Activated CD4-positive, alpha-beta T cell treated with anti-CD3 and anti-CD28 coated beads for 24 hours (primary cell): ENCODE measurements at regions not wholly inside any gene's neighbourhood (a gene's known extent, or its start where the extent isn't known, plus 50 kb on each side); places are given as distances from the start of the nearest gene placed in this dataset.

Experiments
- DNase-seq, 2 donors: peaks; one replicate each; pipeline ENCODE4 v3.0.0-alpha.2; 2020; ENCODE audit warnings: low read depth in 2 of 2

GRCh38 chr2:236317938-236318396 lies 53.8 kb upstream of the ASB18 start:
- no peak for DNase-seq

DNA sequence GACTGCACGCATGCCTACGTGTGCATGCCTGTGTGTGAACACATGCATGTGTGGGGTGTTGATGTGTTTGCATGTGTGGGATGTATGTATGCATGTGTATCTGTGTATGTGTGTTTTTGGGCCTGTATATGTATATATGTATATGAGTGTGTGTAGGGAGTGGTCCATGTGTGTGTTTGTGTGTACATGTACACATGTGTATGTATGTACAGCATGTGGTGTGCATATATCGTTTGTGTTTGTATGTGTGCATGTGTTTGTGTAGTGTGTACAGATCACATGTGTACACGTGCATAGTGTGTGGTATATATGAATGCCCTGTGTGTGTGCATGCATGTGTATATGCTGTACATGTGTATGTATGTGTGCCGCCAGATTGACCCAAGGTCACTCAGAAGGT lies 54.2 kb upstream of the ASB18 start:
- DNase-seq, result no peak

DNA sequence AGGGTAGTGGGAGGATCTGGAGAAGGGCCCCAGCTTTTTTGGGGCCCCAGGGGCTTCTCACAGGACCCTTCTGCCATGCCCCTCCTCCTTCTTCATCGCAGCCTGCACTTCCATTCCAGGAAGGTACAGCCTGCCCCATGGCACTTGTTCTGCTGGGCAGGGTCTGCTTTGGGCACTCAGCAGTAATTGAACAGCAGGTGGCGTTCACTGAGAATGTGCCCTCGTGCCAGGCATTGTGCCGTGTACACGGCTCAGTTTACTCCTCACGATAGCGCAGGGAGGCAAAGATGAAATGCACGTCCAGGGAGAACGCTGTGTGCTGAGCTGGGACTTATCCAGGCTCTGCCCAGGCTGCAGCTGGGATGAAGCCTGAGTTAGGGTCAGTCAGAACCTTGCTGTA lies 54.8 kb upstream of the ASB18 start:
- no peak for DNase-seq

DNA sequence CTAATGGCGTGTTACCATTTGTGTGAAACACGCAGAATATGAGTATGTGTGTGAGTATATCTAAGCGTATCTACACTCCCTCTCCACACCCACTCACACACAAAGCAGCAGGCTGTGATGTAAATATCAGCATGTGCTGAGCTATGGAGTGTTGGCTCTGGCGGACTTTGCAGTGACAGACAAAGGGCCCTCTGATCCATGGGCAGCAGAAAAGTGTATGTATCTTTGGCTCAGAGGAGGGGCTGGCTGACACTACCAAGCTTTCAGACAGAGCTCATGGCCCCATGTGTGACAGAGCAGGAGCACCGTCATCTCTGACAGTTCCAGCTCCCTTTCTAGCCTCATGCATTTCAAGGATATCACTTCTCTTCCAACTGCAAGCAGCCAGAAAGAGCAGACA lies 57.2 kb upstream of the ASB18 start:
- no peak for DNase-seq

DNA sequence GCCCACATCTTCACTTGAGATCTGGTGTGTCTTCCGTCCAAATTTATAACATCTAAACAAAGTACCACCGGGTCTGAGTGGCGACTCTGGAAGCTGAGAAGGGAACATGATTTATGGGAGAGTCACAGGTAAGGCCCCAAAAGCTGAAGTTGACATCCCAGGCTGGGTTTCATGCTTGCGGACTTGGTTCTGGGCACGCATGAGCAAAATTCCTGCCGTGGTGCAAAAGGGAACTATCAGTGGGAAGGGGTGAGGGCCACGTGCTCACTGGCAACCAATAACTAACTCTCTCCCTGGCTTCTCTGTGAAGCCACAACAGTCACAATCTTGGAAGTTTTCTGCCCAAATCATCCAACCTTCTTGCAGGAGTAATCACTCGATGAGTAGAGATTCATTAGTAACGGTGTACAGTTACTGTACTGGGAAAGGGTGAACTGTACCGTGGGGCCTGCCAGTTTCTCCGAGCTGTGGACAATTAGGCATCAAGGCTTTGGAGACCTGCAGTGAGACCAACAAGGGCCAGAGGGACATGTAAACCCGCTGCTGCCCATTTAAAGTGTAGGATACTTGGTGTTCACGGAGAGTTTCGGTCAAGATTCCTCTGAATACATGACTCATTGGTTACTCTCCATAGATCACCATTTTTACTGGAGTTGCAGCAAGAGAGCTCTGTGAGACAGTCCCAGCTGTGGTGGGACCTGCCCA lies 69.4 kb upstream of the ASB18 start:
- no peak for DNase-seq

GRCh38 chr2:236334122-236334876 lies 70.1 kb upstream of the ASB18 start:
- no peak for DNase-seq

DNA sequence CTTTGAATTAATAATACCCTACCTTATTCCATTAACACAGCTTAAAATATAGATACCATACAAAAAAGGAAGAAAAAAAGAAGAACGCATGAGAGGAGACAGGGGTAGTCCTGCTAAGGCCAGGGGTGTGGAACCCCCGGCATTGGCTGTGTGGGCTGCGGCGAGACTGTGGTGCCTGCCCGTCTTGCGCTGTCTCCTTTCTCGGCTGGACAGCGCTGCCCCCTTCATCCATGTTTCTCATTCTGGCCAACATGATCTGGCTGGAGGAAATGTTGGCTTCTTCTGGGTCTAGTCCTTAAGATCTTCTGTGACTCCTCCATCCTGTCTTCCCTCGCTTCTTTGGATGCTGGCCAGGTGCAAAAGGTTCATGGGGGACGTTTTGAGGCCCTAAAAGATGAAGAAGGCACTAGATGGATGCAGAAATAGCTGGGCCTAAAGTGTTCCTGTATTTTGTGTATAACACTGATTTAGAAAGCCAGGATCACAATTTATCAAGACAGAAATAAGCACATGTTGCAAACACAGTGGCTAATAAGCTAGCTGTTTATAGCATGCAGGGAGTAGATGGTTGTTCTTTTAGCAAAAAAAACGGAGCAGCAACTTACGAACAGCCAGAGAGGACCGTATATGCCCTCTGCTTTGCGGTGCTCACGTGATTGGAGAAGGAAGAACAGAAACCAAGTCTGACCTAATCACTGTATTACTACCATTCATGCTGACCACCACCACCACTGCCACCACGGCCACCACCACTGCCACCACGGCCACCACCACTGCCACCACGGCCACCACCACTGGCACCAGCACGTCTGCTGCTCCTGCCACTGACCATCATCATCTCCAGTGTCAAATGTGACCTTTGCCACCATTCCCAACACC lies 71.7 kb upstream of the ASB18 start:
- DNase-seq, result no peak

DNA sequence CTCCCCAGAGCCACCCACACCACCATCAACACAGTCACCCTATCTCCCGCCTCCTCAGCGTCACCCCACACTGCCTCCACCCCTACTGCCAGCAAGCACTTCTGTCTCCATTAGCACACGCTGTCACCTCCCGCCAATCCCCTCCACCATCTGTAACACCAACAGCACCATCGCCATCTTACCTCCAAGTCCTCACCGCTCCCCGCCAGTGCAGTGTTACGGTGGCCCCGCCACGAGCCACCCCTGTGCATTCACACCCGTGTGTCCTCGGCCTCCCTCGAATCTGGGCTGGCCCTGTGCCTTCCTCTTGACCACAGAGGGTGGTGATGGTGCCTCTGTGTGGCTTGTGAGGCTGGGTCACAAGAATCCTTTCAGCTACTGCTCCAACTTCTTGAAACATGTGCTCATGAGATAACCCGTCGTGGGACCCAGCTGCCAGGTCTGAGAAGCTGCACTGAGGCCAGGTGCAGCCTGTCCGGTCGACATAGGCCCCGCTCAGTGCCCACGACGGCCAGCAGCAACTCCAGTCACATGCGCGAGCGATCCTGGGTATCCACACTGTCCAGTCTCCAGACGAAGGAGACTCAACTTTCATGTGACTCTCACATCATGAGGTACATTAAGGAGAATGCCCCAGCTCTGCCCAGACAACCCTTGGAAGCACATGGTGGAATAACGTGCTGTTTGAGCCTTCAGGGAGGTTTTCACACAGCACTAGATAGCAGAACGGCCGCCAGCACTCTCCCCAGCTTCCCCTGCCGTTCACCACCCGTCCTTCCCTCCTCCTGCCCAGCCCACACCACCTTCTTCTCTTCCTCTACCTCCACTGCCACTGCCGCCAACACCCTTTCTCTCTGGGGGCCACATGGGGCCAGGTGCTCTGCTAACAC lies 72.6 kb upstream of the ASB18 start:
- no peak for DNase-seq

DNA sequence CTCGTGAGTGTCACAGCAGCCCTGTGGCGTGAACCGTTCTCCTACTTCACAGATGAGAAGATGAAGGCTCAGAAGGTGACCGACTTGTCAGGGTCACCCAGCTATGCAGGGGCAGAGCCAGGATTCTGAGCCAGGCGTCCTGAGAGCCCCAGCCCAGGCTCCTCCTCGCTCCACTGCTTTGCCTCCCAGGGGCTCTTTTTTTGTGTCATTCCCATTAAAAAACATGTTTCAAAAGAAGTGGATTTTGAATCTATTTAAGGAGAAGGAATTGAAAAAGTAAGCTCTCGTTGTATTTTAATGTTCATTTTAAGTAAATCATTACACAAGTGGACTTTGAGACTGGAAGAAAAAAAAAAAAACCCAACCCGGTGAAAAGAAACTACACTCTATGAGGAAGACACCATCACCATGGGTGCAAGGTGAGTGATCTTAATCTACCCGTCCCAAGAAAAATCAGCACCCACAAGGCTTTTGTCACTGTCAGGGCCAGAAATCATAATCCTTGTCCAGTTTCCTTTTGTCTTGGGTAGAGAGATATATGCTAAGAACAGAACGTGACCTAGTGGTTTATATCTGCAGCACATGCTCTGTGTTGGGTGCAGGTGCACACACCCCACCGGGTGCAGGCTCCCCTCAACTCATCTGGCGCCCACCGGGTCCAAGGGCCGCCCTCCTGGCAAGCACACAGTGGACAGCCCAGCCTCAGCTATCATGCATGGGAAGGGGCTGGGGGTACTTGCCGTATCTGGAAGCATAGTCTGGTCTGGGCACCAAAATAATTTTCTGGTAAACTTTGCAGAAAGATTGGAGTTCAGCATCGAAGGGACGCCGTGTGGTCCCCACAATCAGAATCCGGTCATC lies 73.5 kb upstream of the ASB18 start:
- no peak for DNase-seq

DNA sequence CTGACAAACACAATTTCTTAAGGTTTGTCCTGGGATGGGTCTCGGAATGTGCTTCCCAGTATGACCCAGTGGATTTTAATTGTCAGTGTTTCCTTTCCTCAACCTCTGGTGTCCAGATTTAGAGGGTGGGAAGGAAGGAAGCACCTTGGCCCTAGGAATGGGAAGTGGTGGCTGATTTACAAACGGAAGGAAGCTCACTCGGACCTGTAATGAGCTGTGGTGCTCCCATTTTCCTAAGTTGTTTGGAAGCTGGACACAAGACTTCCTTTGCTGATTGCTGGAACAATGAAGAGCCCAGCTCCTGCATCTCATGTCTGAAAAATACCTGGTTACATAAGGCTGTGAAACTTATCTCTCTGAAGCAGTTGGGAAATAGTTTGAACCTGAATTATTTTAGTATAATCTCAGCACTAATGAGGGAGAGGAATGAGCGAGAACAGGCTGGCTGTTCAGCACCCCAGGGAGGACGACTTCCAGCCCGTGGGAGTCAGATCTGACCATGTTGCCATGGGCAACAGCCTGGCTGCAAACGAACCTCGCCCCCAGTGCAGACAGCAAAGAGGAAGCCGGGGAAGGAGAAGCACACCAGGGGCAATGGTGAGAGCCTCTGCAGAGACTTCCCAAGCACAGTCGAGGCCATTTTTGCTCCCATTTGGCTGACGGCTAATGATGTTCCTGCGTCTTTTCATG lies 74.4 kb upstream of the ASB18 start:
- DNase-seq, result no peak

DNA sequence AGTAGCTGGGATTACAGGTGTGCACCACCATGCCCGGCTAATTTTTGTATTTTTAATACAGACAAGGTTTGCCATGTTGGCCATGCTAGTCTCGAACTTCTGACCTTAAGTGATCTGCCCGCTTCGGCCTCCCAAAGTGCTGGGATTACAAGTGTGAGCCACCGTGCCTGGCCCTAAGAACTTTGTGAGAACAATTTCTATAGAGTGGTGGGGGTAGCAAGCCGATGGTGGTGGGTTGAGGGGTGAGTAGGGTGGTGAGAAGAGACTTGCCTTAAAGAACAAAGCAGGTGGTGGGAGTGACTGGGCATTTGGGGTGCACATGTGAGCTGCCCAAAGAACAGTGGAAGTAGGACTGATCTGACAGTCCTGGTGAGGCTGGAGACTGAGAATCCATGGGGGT lies 76.0 kb upstream of the ASB18 start:
- no peak for DNase-seq

DNA sequence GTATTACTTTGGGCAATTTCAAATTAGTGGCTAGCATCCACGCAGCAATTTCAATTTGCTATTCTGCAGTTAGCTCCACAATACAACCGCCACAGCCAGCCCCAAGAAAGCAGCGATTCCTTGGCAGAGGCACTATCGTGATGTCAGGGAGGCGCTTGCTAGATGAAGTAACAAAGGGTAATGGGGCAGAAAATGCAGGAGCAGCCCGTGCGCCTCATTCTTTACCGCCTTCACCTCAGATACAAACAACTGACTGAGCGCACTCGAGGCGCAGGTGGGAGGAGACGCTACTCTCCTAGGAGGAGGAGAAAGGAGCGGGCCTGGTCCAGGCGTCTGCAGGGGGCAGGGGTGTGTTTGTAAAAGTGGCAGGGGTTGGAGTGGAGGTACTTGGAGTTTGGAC lies 76.9 kb upstream of the ASB18 start:
- DNase-seq, result no peak

- no peak for DNase-seq
These were observed 77.5 kb upstream of the ASB18 start for GRCh38 chr2:236341721-236342120.

DNA sequence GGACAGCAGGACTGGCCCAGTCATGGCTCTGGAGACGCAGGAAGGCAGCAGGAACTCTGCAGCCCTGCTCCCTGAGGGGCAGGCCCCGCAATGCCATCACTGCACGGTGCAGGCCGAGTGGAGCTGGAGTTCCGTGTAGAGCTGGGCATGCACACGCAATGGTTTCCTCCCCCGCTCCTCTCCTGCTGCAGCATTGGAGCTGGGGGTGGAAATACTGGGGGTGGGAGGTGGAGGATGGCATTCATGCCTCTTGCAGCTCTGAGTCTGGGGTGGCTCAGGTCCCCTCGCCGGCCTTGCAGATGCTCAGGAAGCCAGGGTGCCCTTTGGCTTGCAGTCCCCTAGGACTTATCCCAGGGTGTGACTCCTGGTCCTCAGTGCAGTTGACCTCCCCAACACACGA lies 78.3 kb upstream of the ASB18 start:
- no peak for DNase-seq

DNA sequence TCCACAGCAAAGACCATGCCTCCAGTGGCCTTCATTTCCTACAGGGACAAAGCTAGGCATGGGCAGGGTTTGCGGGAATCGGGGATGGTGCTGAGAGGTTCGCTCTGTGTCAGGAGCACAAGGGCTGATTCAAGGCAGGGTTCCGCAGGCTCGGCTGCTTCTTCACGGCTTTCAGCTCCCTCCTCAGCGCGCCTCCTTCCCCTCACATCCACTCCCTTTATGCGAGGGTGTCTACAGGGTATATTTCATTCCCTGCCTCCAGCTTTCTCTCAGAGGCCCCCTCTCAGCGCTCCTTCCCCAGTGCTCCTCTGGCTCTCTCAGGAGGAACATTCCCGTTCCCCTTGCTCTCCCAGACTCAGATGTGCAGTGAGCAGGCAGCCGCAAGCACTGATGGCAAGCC lies 78.7 kb upstream of the ASB18 start:
- DNase-seq, result no peak

DNA sequence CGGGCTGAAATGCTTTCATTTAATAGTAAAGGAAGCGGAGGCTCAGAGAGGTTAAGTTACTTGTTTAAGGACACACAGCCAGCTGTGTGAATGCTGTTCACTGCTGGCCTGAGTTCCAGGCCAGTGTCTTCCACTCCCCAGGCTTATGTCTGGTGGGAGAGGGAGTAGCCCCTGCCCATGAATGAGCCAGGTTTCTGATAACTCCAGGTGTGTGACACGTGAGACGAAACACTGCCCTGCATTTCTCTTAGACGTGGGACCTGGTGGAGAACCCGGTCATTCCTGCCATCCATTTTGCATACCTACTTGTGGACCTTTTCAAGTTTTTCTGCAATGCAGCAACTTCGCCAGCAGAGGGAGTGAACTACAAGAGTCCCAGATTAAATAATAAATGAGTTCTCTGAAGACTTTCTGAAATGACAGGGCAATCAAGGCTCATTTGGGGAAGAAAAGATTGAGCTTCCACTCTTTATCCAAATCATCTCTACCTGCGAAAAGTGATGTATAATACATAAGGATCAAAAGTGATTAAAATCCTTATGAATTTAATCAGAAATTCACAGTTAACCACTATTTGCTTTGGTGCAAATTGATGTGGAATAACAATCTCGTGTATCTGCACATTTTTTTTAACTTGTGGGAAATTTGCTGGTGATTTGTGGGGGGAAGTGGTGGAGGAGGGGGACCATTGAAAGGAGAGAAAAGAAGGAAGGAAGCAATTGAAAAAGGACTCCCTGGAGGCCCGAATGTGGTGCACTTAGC lies 79.4 kb upstream of the ASB18 start:
- peak; percentile 23 to 25 for DNase-seq

DNA sequence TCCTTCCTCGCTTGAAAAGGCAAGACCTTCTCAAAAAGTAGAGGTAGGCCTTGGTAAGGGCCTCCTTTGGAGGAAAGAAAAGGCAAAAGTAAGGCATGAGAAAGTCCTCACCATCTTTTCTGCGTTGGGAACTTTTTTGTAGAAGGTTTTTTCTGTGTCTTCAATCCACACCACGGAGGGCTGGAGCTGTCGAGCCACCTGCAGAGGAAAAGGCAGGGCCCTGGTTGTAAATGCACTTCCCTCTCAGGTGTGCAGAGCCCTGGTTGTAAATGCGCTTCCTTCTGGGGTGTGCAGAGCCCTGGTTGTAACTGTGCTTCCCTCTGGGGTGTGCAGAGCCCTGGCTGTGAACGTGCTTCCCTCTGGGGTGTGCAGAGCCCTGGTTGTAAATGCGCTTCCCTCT lies 80.2 kb upstream of the ASB18 start:
- DNase-seq, result no peak

- no peak for DNase-seq
These were observed 81.0 kb upstream of the ASB18 start for GRCh38 chr2:236345081-236345714.

DNA sequence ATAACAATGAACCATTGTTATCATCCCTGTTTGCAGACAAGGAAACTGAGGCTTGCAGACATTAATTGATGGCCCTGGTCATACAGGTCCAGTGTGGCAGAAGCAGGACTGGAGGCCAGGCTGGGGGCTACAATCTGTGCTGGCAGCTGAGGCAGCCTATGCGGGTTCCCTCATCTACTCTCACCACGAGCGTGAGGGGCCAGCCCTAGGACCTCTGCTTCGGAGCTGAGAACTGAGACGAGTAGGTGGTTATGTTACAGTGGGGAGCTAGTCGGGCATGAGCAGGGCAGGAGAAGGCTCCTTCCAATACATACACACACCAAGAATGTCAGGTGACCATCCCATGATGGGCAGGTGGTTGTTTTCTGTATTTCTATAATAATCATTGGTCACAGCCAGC lies 82.2 kb upstream of the ASB18 start:
- DNase-seq, result no peak
